ENCODE measurements at regions not wholly inside any gene's neighbourhood (a gene's known extent, or its start where the extent isn't known, plus 50 kb on each side); places are given as distances from the start of the nearest gene placed in this dataset.

GRCh38 chr7:46636022-46636421, 715.0 kb upstream of the IGFBP3 start:
- DNase-seq = no peak
- H3K27ac ChIP-seq = no peak overlapping the region
- TF ChIP-seq CTCF (IDR thresholded peaks at IDR 0.05) (no peak), POLR2A (IDR thresholded peaks at IDR 0.05) (no peak)
- no peak overlapping the region for H3K4me3 ChIP-seq
- H3K4me1 ChIP-seq = no peaks in the 10 kb centered on the region
- intact Hi-C loops (cut with DNase I; ENCODE audit: low total_unique reads) = no loop called here
- 61 to 93% methylated on average over 3 of the region's 3 CpGs for WGBS, 2 donors
- H3K36me3 ChIP-seq (ENCODE audit: low read depth, missing control alignments) = no peaks in the 10 kb centered on the region
- no peaks in the 10 kb centered on the region for H3K9me3 ChIP-seq
- no peaks in the 10 kb centered on the region for H3K27me3 ChIP-seq

DNA sequence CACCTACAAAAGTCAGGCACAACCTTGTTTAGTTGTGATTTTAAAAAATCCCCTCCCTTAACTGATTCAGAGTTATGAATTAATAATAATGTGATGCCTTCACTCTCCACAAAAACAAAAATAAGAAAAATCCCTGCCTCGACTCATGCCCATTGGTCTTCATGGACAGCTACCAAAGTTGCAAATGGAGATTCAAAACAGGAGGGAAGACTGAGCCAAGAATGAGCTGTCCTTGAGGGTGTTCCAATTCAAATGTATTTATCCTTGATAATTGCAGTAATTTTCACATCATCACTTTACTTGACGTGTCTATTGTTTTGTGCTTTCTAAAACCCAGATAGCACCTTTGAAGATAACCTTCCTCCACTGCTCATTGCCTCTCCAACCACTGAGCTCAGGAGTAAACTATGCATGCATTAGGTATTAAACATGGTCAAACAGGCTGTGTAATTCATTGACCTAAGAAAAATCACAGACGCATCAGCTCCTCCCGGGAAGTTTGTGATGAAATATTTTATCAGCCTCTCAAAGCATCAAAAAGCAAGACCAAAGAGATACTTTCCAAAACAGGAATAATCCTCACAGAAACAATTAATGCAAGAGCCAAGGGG, 712.7 kb upstream of the IGFBP3 start:
- WGBS, 2 donors = 58 to 71% methylated on average over 4 of the region's 4 CpGs
- no peak overlapping the region for H3K4me3 ChIP-seq
- TF ChIP-seq POLR2A (IDR thresholded peaks at IDR 0.05) (no peak), CTCF (IDR thresholded peaks at IDR 0.05) (no peak)
- H3K27me3 ChIP-seq = no peaks in the 10 kb centered on the region
- no peaks in the 10 kb centered on the region for H3K36me3 ChIP-seq (ENCODE audit: low read depth, missing control alignments)
- no peaks in the 10 kb centered on the region for H3K9me3 ChIP-seq
- DNase-seq = no peak
- H3K27ac ChIP-seq = no peak overlapping the region
- intact Hi-C loops (cut with DNase I; ENCODE audit: low total_unique reads) = no loop called here
- H3K4me1 ChIP-seq = no peaks in the 10 kb centered on the region

DNA sequence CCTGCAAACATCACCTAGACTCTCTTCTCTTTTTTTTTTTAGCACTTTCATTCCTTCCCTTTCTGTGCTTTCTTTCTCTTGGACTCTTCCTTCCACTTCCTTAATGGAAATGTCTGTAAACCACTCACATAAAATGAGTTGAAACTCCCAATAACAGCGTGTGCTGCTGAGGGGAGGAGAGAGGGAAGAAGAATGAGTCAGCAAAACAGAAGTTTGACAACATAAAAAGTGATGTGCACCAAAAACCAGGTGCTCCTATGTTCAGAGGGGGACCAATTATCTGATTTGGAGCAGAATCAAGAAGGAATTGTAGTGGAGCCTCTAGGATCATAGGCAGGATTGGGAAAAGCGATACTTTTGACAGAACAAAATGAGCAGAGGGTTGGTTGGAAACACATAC, 712.1 kb upstream of the IGFBP3 start:
- DNase-seq = no peak
- Histone ChIP-seq H3K9me3 (no peaks in the 10 kb centered on the region), H3K4me3 (no peak overlapping the region), H3K4me1 (no peaks in the 10 kb centered on the region), H3K27me3 (no peaks in the 10 kb centered on the region), H3K27ac (no peak overlapping the region), H3K36me3 (ENCODE audit: low read depth, missing control alignments) (no peaks in the 10 kb centered on the region)
- TF ChIP-seq POLR2A (IDR thresholded peaks at IDR 0.05) (no peak), CTCF (IDR thresholded peaks at IDR 0.05) (no peak)
- WGBS, 2 donors = 76 to 93% methylated on average over 2 of the region's 2 CpGs
- intact Hi-C loops (cut with DNase I; ENCODE audit: low total_unique reads) = no loop called here

DNA sequence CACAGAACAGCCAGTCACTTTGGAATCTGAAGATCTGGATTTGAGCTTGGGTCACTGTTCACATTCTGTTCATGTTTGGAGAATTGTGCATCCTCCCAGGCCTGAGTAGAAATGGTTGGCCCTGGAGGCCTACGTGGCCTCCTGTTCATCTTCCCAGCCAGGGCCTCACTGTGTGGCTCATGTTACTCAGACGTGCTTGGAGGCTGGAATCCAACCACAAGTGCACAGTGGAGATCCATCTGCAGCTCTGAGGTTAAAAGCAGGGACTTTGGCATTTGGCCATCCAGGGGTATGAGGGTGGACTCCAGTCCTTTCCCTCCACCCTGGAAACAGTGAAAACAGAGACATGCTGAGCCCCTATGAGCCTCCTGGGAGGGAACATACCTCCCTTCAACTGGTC, 709.0 kb upstream of the IGFBP3 start:
- no peaks in the 10 kb centered on the region for H3K9me3 ChIP-seq
- WGBS, 2 donors = 81 to 100% methylated on average over 2 of the region's 2 CpGs
- H3K4me1 ChIP-seq = no peaks in the 10 kb centered on the region
- H3K27ac ChIP-seq = no peak overlapping the region
- no peak overlapping the region for H3K4me3 ChIP-seq
- no peaks in the 10 kb centered on the region for H3K36me3 ChIP-seq (ENCODE audit: low read depth, missing control alignments)
- no peak for DNase-seq
- no peak for TF ChIP-seq POLR2A (IDR thresholded peaks at IDR 0.05)
- H3K27me3 ChIP-seq = no peaks in the 10 kb centered on the region
- intact Hi-C loops (cut with DNase I; ENCODE audit: low total_unique reads) = no loop called here

GRCh38 chr7:46628389-46628788, 707.3 kb upstream of the IGFBP3 start:
- Histone ChIP-seq H3K9me3 (no peaks in the 10 kb centered on the region), H3K4me3 (no peak overlapping the region), H3K4me1 (no peaks in the 10 kb centered on the region), H3K27me3 (no peaks in the 10 kb centered on the region), H3K36me3 (ENCODE audit: low read depth, missing control alignments) (no peaks in the 10 kb centered on the region), H3K27ac (no peak overlapping the region)
- TF ChIP-seq CTCF (IDR thresholded peaks at IDR 0.05) (no peak), POLR2A (IDR thresholded peaks at IDR 0.05) (no peak)
- DNase-seq = no peak
- 95 to 97% methylated on average over 1 of the region's 1 CpG for WGBS, 2 donors
- intact Hi-C loops (cut with DNase I; ENCODE audit: low total_unique reads) = no loop called here
